ENCODE measurements at regions not wholly inside any gene's neighbourhood (a gene's known extent, or its start where the extent isn't known, plus 50 kb on each side); places are given as distances from the start of the nearest gene placed in this dataset.

DNA sequence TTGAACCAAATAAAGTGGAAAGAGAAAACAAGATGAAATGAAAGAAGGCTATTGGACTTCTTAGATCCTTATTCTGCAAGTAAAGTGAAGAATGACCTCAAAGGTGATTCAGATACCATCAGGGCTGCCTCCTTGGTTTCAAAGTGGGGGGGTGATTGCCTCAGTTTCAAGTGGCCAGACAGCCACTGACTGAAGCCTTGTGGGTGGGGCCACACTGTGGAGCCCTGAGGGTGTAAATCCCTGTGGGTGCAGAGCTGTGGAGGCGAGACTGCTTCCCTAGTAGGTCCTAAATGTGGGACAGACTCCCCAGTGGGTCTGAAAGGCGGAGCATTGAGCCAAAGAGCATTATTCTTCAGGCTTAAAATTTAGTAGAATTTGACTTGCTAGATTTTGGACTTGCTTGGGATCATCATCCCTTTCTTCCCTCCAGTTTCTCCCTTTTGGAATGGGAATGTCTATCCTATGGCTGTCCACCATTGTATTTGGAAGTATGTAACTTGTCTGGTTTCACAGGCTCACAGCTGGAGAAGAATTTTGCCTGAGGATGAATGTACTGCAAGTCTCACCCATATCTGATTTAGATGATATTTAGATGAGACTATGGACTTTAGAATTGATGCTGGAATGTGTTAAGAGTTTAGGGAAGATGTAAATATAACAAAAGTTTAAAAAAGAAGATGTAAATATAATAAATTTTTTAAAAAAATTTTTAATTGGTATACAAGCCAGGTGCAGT, 71.6 kb upstream of the SOX13 start:
- TF ChIP-seq, protein P1, sequence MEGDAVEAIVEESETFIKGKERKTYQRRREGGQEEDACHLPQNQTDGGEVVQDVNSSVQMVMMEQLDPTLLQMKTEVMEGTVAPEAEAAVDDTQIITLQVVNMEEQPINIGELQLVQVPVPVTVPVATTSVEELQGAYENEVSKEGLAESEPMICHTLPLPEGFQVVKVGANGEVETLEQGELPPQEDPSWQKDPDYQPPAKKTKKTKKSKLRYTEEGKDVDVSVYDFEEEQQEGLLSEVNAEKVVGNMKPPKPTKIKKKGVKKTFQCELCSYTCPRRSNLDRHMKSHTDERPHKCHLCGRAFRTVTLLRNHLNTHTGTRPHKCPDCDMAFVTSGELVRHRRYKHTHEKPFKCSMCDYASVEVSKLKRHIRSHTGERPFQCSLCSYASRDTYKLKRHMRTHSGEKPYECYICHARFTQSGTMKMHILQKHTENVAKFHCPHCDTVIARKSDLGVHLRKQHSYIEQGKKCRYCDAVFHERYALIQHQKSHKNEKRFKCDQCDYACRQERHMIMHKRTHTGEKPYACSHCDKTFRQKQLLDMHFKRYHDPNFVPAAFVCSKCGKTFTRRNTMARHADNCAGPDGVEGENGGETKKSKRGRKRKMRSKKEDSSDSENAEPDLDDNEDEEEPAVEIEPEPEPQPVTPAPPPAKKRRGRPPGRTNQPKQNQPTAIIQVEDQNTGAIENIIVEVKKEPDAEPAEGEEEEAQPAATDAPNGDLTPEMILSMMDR (IDR thresholded peaks at IDR 0.05 in 8 of 11, conservative IDR thresholded peaks at IDR 0.05 in 3 of 11) = no peak
- no peak for TF ChIP-seq POLR2A (IDR thresholded peaks at IDR 0.05)
- no peak for TF ChIP-seq POLR2AphosphoS5 (IDR thresholded peaks at IDR 0.05)
- no peak for DNase-seq
- intact Hi-C loops (cut with DNase I; ENCODE audit: low total_unique reads) = no loop called here
- peaks cover 0 to 11% (median 6%) of the 10 kb centered on the region in 8 donors for H3K9me3 ChIP-seq
- no peak overlapping the region for H3K4me3 ChIP-seq
- no peaks in the 10 kb centered on the region for H3K36me3 ChIP-seq
- peaks cover 0 to 5% (median 0%) of the 10 kb centered on the region in 7 donors for H3K27me3 ChIP-seq (replicated peaks in 1 of 7)
- no peaks in the 10 kb centered on the region for H3K4me1 ChIP-seq
- 80 to 95% (median 92%) methylated on average over 1 to 2 of the region's 2 CpGs for WGBS, 5 donors
- no peak overlapping the region for H3K27ac ChIP-seq

DNA sequence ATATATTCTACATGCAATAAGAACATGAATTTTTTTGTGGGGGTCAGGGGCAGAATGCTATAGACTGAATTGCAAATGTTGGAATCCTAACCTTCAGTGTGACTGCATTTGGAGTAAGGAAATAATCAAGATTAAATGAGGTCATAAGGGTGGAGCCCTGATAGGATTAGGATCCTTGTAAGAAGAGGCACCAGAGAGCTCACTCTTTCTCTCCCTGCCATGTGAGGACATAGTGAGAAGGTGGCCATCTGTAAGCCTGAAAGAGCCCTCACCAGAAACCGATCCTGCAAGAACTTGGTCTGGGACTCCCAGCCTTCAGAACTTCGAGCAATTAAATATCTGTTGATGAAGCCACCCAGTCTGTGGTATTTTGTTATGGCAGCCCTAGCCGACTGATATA, 70.3 kb upstream of the SOX13 start:
- DNase-seq = no peak
- Histone ChIP-seq H3K4me3 (no peak overlapping the region), H3K4me1 (no peaks in the 10 kb centered on the region), H3K36me3 (no peaks in the 10 kb centered on the region), H3K27me3 (replicated peaks in 1 of 7) (no peaks in the 10 kb centered on the region), H3K9me3 (peaks cover 0 to 11% (median 6%) of the 10 kb centered on the region in 8 donors), H3K27ac (no peak overlapping the region)
- intact Hi-C loops (cut with DNase I; ENCODE audit: low total_unique reads) = no loop called here
- TF ChIP-seq POLR2A (IDR thresholded peaks at IDR 0.05) (no peak), POLR2AphosphoS5 (IDR thresholded peaks at IDR 0.05) (no peak)
- TF ChIP-seq, protein P1 (IDR thresholded peaks at IDR 0.05 in 8 of 11, conservative IDR thresholded peaks at IDR 0.05 in 3 of 11) = no peak
- 49 to 89% (median 75%) methylated on average over 3 of the region's 3 CpGs for WGBS, 5 donors

DNA sequence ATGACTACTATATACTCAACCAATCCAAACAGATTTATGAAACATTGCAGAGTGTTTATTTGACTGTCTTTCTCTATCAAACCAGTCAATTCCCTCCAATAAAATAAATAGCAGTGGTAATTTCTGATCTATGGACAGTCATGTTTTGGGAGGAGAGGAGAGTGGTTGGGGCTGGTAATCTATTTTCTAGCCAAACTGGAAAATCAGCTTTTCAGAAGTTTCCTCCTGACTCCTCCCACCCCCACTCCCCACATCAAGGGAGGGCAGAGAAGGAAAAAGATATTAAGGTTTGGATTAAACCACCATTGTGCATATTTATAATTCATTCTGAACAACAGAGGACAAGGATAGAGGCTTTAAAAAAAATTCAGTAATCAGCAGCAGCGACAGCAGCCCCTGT, 69.4 kb upstream of the SOX13 start:
- DNase-seq = no peak
- peaks cover 0 to 11% (median 6%) of the 10 kb centered on the region in 8 donors for H3K9me3 ChIP-seq
- intact Hi-C loops (cut with DNase I; ENCODE audit: low total_unique reads) = no loop called here
- no peaks in the 10 kb centered on the region for H3K4me1 ChIP-seq
- no peak overlapping the region for H3K27ac ChIP-seq
- 86 to 97% (median 88%) methylated on average over 1 of the region's 1 CpG for WGBS, 5 donors
- H3K36me3 ChIP-seq = no peaks in the 10 kb centered on the region
- H3K27me3 ChIP-seq (replicated peaks in 1 of 7) = no peaks in the 10 kb centered on the region
- no peak overlapping the region for H3K4me3 ChIP-seq
- TF ChIP-seq POLR2A (IDR thresholded peaks at IDR 0.05) = no peak
- TF ChIP-seq POLR2AphosphoS5 (IDR thresholded peaks at IDR 0.05) = no peak
- TF ChIP-seq, protein P1 (IDR thresholded peaks at IDR 0.05 in 8 of 11, conservative IDR thresholded peaks at IDR 0.05 in 3 of 11) = no peak

DNA sequence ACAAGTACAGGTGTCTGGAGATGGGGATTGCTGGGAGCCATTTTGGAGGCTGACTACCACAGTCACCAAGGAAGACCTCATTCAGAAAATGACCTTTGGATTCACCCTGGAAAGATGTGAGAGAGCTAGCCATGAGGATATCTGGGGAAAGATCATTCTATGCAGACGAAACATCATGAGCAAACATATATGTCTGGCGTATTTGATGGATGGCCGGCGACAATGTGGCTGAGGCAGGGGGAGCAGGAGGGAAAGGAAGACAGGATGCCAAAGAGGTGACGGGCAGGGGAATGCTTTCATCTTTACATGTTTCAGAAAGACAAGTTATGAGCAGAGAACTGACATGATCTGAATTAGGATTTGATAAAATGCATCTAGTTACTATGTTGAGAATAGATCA, 61.5 kb upstream of the SOX13 start:
- Histone ChIP-seq H3K4me3 (no peak overlapping the region), H3K9me3 (no peaks in the 10 kb centered on the region), H3K27me3 (replicated peaks in 1 of 7) (no peaks in the 10 kb centered on the region), H3K4me1 (no peaks in the 10 kb centered on the region), H3K36me3 (no peaks in the 10 kb centered on the region), H3K27ac (no peak overlapping the region)
- intact Hi-C loops (cut with DNase I; ENCODE audit: low total_unique reads) = no loop called here
- 88 to 95% (median 92%) methylated on average over 5 of the region's 5 CpGs for WGBS, 5 donors
- TF ChIP-seq POLR2AphosphoS5 (IDR thresholded peaks at IDR 0.05) = no peak
- DNase-seq = no peak
